GM23338 (cell line): ENCODE measurements at regions not wholly inside any gene's neighbourhood (a gene's known extent, or its start where the extent isn't known, plus 50 kb on each side); places are given as distances from the start of the nearest gene placed in this dataset.

ENCODE experiments used
- ETS1 ChIP-seq: IDR thresholded peaks from 2 replicates; pipeline ENCODE4 v1.6.1; 2016; ENCODE audit warnings: antibody characterized with exemption
- EZH2 ChIP-seq: fragments of 200-600 bp; sonication (generic); IDR thresholded peaks from one replicate; pipeline ENCODE4 v1.8.0; 2017; ENCODE audit warnings: antibody characterized with exemption, mild to moderate bottlenecking, low read depth; ENCODE audit not compliant: unreplicated experiment
- EZH2phosphoT487 ChIP-seq: fragments of 200-600 bp; sonication (generic); IDR thresholded peaks from one replicate; pipeline ENCODE4 v1.8.1; 2018; ENCODE audit warnings: antibody characterized with exemption; ENCODE audit not compliant: unreplicated experiment
- ZNF114 ChIP-seq: fragments of 250-450 bp; sonication (Bioruptor Pico); IDR thresholded peaks from 2 replicates; pipeline ENCODE4 v1.5.0; 2020; ENCODE audit warnings: mild to moderate bottlenecking, moderate library complexity
- TF ChIP-seq, protein P1 (sequence below), 2 experiments: fragments of 200-600 bp in 1 of 2; sonication (generic) in 1 of 2; conservative IDR thresholded peaks; 2 replicates each; pipeline versions ENCODE4 v1.5.1 to v1.6.1; 2016 to 2017; ENCODE audit warnings: antibody characterized with exemption in 2 of 2, low read depth in 2 of 2, mild to moderate bottlenecking in 2 of 2, moderate library complexity in 1 of 2
- TF ChIP-seq, protein P2 (sequence below): IDR thresholded peaks from one replicate; pipeline ENCODE4 v1.6.1; 2018; ENCODE audit warnings: antibody characterized with exemption; ENCODE audit not compliant: unreplicated experiment

DNA sequence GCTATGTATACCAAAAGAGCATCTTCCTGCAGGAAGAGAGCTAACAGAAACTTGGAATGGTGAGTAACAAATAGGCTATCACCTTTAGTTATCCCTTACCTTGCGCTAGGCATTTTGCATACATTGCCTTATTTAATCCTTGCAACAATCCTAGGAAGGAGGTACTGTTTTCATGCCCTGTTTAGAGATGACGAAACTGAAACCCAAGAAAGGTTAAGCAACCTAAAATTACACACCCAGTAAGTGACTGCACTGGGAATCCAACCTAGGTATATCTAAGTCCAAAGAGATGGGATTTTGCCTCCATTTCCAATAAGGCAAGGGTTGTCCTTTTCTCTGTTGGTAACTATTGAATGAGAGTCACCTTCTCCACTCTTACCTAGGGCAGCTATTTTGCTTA lies 144.5 kb downstream of the TM2D1 start:
- TF ChIP-seq ETS1 (no peak), EZH2 (no peak), EZH2phosphoT487 (no peak), ZNF114 (CRISPR knock-in tag) (no peak)
- TF ChIP-seq, protein P1, sequence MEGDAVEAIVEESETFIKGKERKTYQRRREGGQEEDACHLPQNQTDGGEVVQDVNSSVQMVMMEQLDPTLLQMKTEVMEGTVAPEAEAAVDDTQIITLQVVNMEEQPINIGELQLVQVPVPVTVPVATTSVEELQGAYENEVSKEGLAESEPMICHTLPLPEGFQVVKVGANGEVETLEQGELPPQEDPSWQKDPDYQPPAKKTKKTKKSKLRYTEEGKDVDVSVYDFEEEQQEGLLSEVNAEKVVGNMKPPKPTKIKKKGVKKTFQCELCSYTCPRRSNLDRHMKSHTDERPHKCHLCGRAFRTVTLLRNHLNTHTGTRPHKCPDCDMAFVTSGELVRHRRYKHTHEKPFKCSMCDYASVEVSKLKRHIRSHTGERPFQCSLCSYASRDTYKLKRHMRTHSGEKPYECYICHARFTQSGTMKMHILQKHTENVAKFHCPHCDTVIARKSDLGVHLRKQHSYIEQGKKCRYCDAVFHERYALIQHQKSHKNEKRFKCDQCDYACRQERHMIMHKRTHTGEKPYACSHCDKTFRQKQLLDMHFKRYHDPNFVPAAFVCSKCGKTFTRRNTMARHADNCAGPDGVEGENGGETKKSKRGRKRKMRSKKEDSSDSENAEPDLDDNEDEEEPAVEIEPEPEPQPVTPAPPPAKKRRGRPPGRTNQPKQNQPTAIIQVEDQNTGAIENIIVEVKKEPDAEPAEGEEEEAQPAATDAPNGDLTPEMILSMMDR (conservative IDR thresholded peaks at IDR 0.05; ENCODE audit: low read depth in 2 of 2) = no peak
- TF ChIP-seq, protein P2, sequence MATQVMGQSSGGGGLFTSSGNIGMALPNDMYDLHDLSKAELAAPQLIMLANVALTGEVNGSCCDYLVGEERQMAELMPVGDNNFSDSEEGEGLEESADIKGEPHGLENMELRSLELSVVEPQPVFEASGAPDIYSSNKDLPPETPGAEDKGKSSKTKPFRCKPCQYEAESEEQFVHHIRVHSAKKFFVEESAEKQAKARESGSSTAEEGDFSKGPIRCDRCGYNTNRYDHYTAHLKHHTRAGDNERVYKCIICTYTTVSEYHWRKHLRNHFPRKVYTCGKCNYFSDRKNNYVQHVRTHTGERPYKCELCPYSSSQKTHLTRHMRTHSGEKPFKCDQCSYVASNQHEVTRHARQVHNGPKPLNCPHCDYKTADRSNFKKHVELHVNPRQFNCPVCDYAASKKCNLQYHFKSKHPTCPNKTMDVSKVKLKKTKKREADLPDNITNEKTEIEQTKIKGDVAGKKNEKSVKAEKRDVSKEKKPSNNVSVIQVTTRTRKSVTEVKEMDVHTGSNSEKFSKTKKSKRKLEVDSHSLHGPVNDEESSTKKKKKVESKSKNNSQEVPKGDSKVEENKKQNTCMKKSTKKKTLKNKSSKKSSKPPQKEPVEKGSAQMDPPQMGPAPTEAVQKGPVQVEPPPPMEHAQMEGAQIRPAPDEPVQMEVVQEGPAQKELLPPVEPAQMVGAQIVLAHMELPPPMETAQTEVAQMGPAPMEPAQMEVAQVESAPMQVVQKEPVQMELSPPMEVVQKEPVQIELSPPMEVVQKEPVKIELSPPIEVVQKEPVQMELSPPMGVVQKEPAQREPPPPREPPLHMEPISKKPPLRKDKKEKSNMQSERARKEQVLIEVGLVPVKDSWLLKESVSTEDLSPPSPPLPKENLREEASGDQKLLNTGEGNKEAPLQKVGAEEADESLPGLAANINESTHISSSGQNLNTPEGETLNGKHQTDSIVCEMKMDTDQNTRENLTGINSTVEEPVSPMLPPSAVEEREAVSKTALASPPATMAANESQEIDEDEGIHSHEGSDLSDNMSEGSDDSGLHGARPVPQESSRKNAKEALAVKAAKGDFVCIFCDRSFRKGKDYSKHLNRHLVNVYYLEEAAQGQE = no peak
